GM23248 (cell line): ENCODE measurements at regions not wholly inside any gene's neighbourhood (a gene's known extent, or its start where the extent isn't known, plus 50 kb on each side); places are given as distances from the start of the nearest gene placed in this dataset.

ENCODE experiments used
- DNase-seq: peaks from one replicate; pipeline ENCODE4 v3.0.0-alpha.2; 2015
- H2AFZ ChIP-seq: fragments of 200-600 bp; sonication (generic); 2 replicates; pipeline ENCODE4 v1.6.1; 2016; ENCODE audit warnings: antibody characterized with exemption
- H3F3A ChIP-seq: fragments of 200-600 bp; sonication (generic); 2 replicates; pipeline ENCODE4 v1.6.1; 2016; ENCODE audit warnings: mild to moderate bottlenecking, antibody characterized with exemption, mixed run types; ENCODE audit not compliant: insufficient read depth
- H3K27ac ChIP-seq: fragments of 200-600 bp; sonication (generic); 2 replicates; pipeline ENCODE4 v1.5.1; 2016; ENCODE audit warnings: mild to moderate bottlenecking
- H3K27me3 ChIP-seq: fragments of 200-600 bp; sonication (generic); replicated peaks from 2 replicates; pipeline ENCODE4 v1.6.1; 2016; ENCODE audit warnings: mild to moderate bottlenecking; ENCODE audit not compliant: insufficient read depth
- H3K36me3 ChIP-seq: fragments of 200-600 bp; sonication (generic); 2 replicates; pipeline ENCODE4 v1.6.1; 2016; ENCODE audit warnings: low read depth, mild to moderate bottlenecking
- H3K4me1 ChIP-seq: fragments of 200-600 bp; sonication (generic); 2 replicates; pipeline ENCODE4 v1.6.1; 2016; ENCODE audit warnings: mild to moderate bottlenecking; ENCODE audit not compliant: insufficient read depth
- H3K4me2 ChIP-seq: fragments of 200-600 bp; sonication (generic); one replicate; pipeline ENCODE4 v1.6.1; 2016; ENCODE audit warnings: mild to moderate bottlenecking; ENCODE audit not compliant: unreplicated experiment
- H3K4me3 ChIP-seq: fragments of 200-600 bp; sonication (generic); 2 replicates; pipeline ENCODE4 v1.5.1; 2016; ENCODE audit warnings: mild to moderate bottlenecking
- H3K79me2 ChIP-seq: fragments of 200-600 bp; sonication (generic); 2 replicates; pipeline ENCODE4 v1.6.1; 2016; ENCODE audit warnings: mild to moderate bottlenecking; ENCODE audit not compliant: insufficient read depth
- H3K9ac ChIP-seq: fragments of 200-600 bp; sonication (generic); 2 replicates; pipeline ENCODE4 v1.6.1; 2016; ENCODE audit warnings: mild to moderate bottlenecking
- H3K9me2 ChIP-seq: fragments of 200-600 bp; sonication (generic); 2 replicates; pipeline ENCODE4 v1.6.1; 2016; ENCODE audit warnings: mixed run types, mild to moderate bottlenecking, moderate library complexity; ENCODE audit not compliant: insufficient read depth
- H3K9me3 ChIP-seq: fragments of 200-600 bp; sonication (generic); one replicate; pipeline ENCODE4 v1.6.1; 2017; ENCODE audit warnings: low read depth
- H4K20me1 ChIP-seq: fragments of 200-600 bp; sonication (generic); 2 replicates; pipeline ENCODE4 v1.6.0; 2016; ENCODE audit not compliant: insufficient read depth
- EZH2 ChIP-seq: fragments of 200-600 bp; sonication (generic); IDR thresholded peaks from 2 replicates; pipeline ENCODE4 v1.6.1; 2018; ENCODE audit warnings: antibody characterized with exemption, mild to moderate bottlenecking; ENCODE audit not compliant: insufficient read depth, poor library complexity, severe bottlenecking
- EZH2phosphoT487 ChIP-seq: fragments of 200-600 bp; sonication (generic); IDR thresholded peaks from 2 replicates; pipeline ENCODE4 v1.6.1; 2018; ENCODE audit warnings: antibody characterized with exemption, moderate library complexity, mild to moderate bottlenecking, low read depth; ENCODE audit not compliant: insufficient read depth
- WGBS, 2 experiments: methylation state at CpG; one replicate each; pipeline ENCODE4 v1.1.6; 2015 to 2017; ENCODE audit warnings: low lambda C conversion rate in 2 of 2, low coverage in 1 of 2; ENCODE audit errors: missing lambda C conversion rate in 2 of 2; 5-methylcytosine and 5-hydroxymethylcytosine counted together
- in situ Hi-C: fragments of 300-500 bp; cut with MboI; formaldehyde crosslinking; loops from 2 replicates; pipeline ENCODE4 v1.15.0; 2020

- Histone ChIP-seq H3K9me2 (no peaks in the 10 kb centered on the region), H3K4me3 (no peak overlapping the region), H3K9me3 (no peaks in the 10 kb centered on the region), H3K79me2 (no peaks in the 10 kb centered on the region), H3K4me2 (no peak overlapping the region), H4K20me1 (no peaks in the 10 kb centered on the region), H3F3A (peaks cover 15% of the 10 kb centered on the region; the same call in 1 of the 2 replicates), H3K27ac (no peak overlapping the region), H3K27me3 (peaks cover 20% of the 10 kb centered on the region), H3K9ac (no peak overlapping the region), H3K36me3 (no peaks in the 10 kb centered on the region), H3K4me1 (peaks cover 13% of the 10 kb centered on the region), H2AFZ (no peak overlapping the region)
- 78 to 82% methylated on average over 6 of the region's 6 CpGs for WGBS, 2 experiments
- DNase-seq, result no peak
- in situ Hi-C loops, result no loop called here
- TF ChIP-seq EZH2phosphoT487, result no peak
- TF ChIP-seq EZH2, result no peak
Observed at GRCh38 chr4:153110739-153111138, 93.5 kb upstream of the TRIM2 start.

DNA sequence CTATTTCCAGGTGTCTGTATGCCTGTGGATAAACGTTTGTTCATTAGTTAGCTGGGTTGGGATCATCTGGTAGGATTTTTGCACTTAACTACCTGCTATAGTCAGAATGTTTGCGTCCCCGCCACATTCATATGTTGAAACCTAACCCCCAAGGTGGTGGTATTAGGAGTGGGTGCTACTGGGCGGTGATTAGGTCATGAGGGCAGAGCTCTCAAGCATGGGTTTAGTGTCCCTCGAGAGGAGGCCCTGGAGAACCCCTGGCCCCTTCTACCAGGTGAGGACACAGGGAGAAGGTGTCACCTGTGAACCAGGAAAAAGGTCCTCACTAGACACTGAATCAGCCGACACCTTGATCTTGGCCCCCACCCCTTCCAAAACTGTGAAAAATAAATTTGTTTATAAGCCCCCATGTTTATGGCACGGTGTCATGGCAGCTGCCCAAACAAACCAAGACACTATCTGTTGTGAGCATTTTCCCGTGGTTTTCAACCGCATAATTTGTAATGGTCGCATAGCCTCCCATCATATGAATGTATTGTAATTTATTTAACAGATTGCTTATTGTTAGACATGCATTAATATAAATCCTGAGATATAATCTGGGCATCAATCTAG, 92.7 kb upstream of the TRIM2 start:
- Histone ChIP-seq H3K4me2 (no peak overlapping the region), H3K27me3 (peaks cover 12% of the 10 kb centered on the region), H3K9ac (no peak overlapping the region), H3K27ac (no peak overlapping the region), H3K9me2 (no peaks in the 10 kb centered on the region), H2AFZ (no peak overlapping the region), H3K79me2 (no peaks in the 10 kb centered on the region), H3K9me3 (no peaks in the 10 kb centered on the region), H3K4me1 (peaks cover 19% of the 10 kb centered on the region), H3K4me3 (no peak overlapping the region), H4K20me1 (no peaks in the 10 kb centered on the region), H3F3A (peaks cover 19% of the 10 kb centered on the region; the same call in 1 of the 2 replicates), H3K36me3 (no peaks in the 10 kb centered on the region)
- in situ Hi-C loops, result no loop called here
- WGBS, 2 experiments, result 89 to 91% methylated on average over 10 of the region's 10 CpGs
- no peak for DNase-seq
- no peak for TF ChIP-seq EZH2phosphoT487
- TF ChIP-seq EZH2, result no peak

DNA sequence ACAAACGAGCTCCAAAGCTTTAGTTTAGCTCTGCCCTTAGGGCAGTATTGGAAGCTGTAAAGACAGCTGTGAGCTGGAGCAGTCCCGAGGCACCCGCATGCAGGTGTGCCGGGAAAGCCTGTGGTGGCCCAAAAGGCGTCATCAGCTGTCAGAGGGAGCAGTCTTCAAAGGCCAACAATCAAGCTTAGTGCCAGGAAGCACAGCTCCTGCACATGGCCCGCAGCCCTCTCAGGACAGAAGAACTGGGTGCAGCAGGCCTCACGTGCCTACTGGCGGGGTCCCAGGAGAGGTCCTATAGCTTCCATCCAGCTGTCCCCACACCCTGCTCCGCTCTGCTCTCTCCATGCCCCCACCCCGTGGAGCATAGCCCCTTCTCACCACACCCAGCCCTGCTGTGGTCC, 92.2 kb upstream of the TRIM2 start:
- peaks cover 7% of the 10 kb centered on the region for H3K27me3 ChIP-seq
- no peaks in the 10 kb centered on the region for H3K36me3 ChIP-seq
- in situ Hi-C loops, result no loop called here

GRCh38 chr4:153113061-153113837, 91.0 kb upstream of the TRIM2 start:
- H3K9me2 ChIP-seq, result no peaks in the 10 kb centered on the region
- peaks cover 19% of the 10 kb centered on the region; the same call in 1 of the 2 replicates for H3F3A ChIP-seq
- no peak overlapping the region for H3K4me2 ChIP-seq
- H4K20me1 ChIP-seq, result no peaks in the 10 kb centered on the region
- peak; percentile 59 for DNase-seq
- H3K27ac ChIP-seq, result no peak overlapping the region
- peaks cover 20% of the 10 kb centered on the region for H3K4me1 ChIP-seq
- H3K36me3 ChIP-seq, result no peaks in the 10 kb centered on the region
- TF ChIP-seq EZH2, result no peak
- no peak for TF ChIP-seq EZH2phosphoT487
- H3K4me3 ChIP-seq, result no peak overlapping the region
- no peak overlapping the region for H2AFZ ChIP-seq
- no peak overlapping the region for H3K9ac ChIP-seq
- in situ Hi-C loops, result no loop called here
- H3K27me3 ChIP-seq, result 0 out of 2 replicates have a peak, but pooled peaks cover 4% of the 10 kb centered on the region
- no peaks in the 10 kb centered on the region for H3K9me3 ChIP-seq
- WGBS, 2 experiments, result 92 to 94% methylated on average over 8 of the region's 8 CpGs
- H3K79me2 ChIP-seq, result no peaks in the 10 kb centered on the region

More for the DNA sequence above, 92.2 kb upstream of the TRIM2 start:
- no peaks in the 10 kb centered on the region for H3K79me2 ChIP-seq
- H4K20me1 ChIP-seq, result no peaks in the 10 kb centered on the region
- H3K4me3 ChIP-seq, result no peak overlapping the region
- no peak overlapping the region for H2AFZ ChIP-seq
- no peaks in the 10 kb centered on the region for H3K9me3 ChIP-seq
- no peak overlapping the region for H3K27ac ChIP-seq
- DNase-seq, result no peak
- 77% methylated on average over 10 of the region's 10 CpGs for WGBS, 2 experiments
- peaks cover 20% of the 10 kb centered on the region for H3K4me1 ChIP-seq
- TF ChIP-seq EZH2phosphoT487, result no peak
- H3K4me2 ChIP-seq, result no peak overlapping the region
- peaks cover 19% of the 10 kb centered on the region; the same call in 1 of the 2 replicates for H3F3A ChIP-seq
- H3K9ac ChIP-seq, result no peak overlapping the region
- no peaks in the 10 kb centered on the region for H3K9me2 ChIP-seq
